Neuronal stem cell (in vitro differentiated cells): ENCODE measurements at regions not wholly inside any gene's neighbourhood (a gene's known extent, or its start where the extent isn't known, plus 50 kb on each side); places are given as distances from the start of the nearest gene placed in this dataset.

Experiments used
- DNase-seq: peaks from one replicate; pipeline ENCODE4 v3.0.0-alpha.2; 2013; ENCODE audit warnings: low spot score
- H2AFZ ChIP-seq: one replicate; pipeline ENCODE4 v1.6.1; 2013; ENCODE audit warnings: mild to moderate bottlenecking, low read length, inconsistent platforms
- H2AK5ac ChIP-seq: 2 replicates; pipeline ENCODE4 v1.6.1; 2013; ENCODE audit warnings: low read depth, mild to moderate bottlenecking, inconsistent platforms, low read length, moderate library complexity, mixed read lengths
- H2BK120ac ChIP-seq: 2 replicates; pipeline ENCODE4 v1.6.1; 2013; ENCODE audit warnings: low read depth, mild to moderate bottlenecking, inconsistent platforms, low read length, moderate library complexity, mixed read lengths
- H2BK12ac ChIP-seq: one replicate; pipeline ENCODE4 v1.6.1; 2013; ENCODE audit warnings: low read length, inconsistent platforms
- H2BK15ac ChIP-seq: 2 replicates; pipeline ENCODE4 v1.6.1; 2013; ENCODE audit warnings: mild to moderate bottlenecking, low read length, inconsistent platforms, mixed read lengths
- H2BK5ac ChIP-seq: one replicate; pipeline ENCODE4 v1.6.1; 2013; ENCODE audit warnings: inconsistent platforms, mild to moderate bottlenecking, low read length, moderate library complexity
- H3K14ac ChIP-seq: one replicate; pipeline ENCODE4 v1.6.1; 2013; ENCODE audit warnings: low read length, inconsistent platforms
- H3K18ac ChIP-seq: 2 replicates; pipeline ENCODE4 v1.6.1; 2013; ENCODE audit warnings: low read length, inconsistent platforms
- H3K23ac ChIP-seq: 2 replicates; pipeline ENCODE4 v1.6.1; 2013; ENCODE audit warnings: low read depth, mild to moderate bottlenecking, mixed read lengths, low read length, inconsistent platforms; ENCODE audit not compliant: poor library complexity
- H3K27ac ChIP-seq: replicated peaks from 3 replicates; pipeline ENCODE4 v1.5.1; 2013; ENCODE audit warnings: low read length, inconsistent platforms
- H3K27me3 ChIP-seq, 3 experiments: 2 replicates each; pipeline ENCODE4 v1.6.1; 2013; ENCODE audit warnings: low read length in 3 of 3, mild to moderate bottlenecking in 2 of 3, inconsistent platforms in 1 of 3, low read depth in 1 of 3, mixed read lengths in 1 of 3, moderate library complexity in 1 of 3; ENCODE audit not compliant: control insufficient read depth in 3 of 3, insufficient read depth in 3 of 3
- H3K36me3 ChIP-seq, 2 donors: replicated peaks in 1 of 2; 2 replicates each; pipeline ENCODE4 v1.6.1; 2013; ENCODE audit warnings: low read length in 2 of 2; ENCODE audit not compliant: control insufficient read depth in 2 of 2, insufficient read depth in 2 of 2
- H3K4ac ChIP-seq: 2 replicates; pipeline ENCODE4 v1.6.1; 2013; ENCODE audit warnings: inconsistent platforms, mild to moderate bottlenecking, low read length, moderate library complexity
- H3K4me1 ChIP-seq, 2 donors: 1 replicate in 1 of 2; 2 replicates in 1 of 2; pipeline ENCODE4 v1.6.1; 2013; ENCODE audit warnings: low read length in 2 of 2, low read depth in 1 of 2; ENCODE audit not compliant: control insufficient read depth in 2 of 2, insufficient read depth in 1 of 2
- H3K4me2 ChIP-seq: one replicate; pipeline ENCODE4 v1.6.1; 2013; ENCODE audit warnings: mild to moderate bottlenecking, low read length, inconsistent platforms; ENCODE audit not compliant: insufficient read depth, poor library complexity, severe bottlenecking
- H3K4me3 ChIP-seq, 2 donors: 2 replicates each; pipeline ENCODE4 v1.5.1; 2013; ENCODE audit warnings: low read length in 2 of 2, mild to moderate bottlenecking in 2 of 2, inconsistent platforms in 1 of 2, moderate library complexity in 1 of 2
- H3K79me1 ChIP-seq: one replicate; pipeline ENCODE4 v1.6.1; 2013; ENCODE audit warnings: low read depth, mild to moderate bottlenecking, inconsistent platforms, low read length, moderate library complexity
- H3K9ac ChIP-seq: one replicate; pipeline ENCODE4 v1.6.1; 2013; ENCODE audit warnings: mild to moderate bottlenecking, low read depth, low read length, inconsistent platforms; ENCODE audit not compliant: poor library complexity
- H3K9me3 ChIP-seq, 2 donors: replicated peaks in 1 of 2; 2 replicates each; pipeline versions ENCODE3 to v1.6.1; 2013; ENCODE audit warnings: low read length in 2 of 2, mild to moderate bottlenecking in 2 of 2, inconsistent platforms in 1 of 2, low read depth in 1 of 2, mixed read lengths in 1 of 2, moderate library complexity in 1 of 2; ENCODE audit not compliant: control insufficient read depth in 2 of 2, insufficient read depth in 1 of 2
- H4K8ac ChIP-seq: one replicate; pipeline ENCODE4 v1.6.1; 2013; ENCODE audit warnings: low read depth, mild to moderate bottlenecking, inconsistent platforms, low read length, moderate library complexity
- H4K91ac ChIP-seq: one replicate; pipeline ENCODE4 v1.6.1; 2013; ENCODE audit warnings: low read length, low read depth, mild to moderate bottlenecking, inconsistent platforms; ENCODE audit not compliant: poor library complexity
- WGBS, 2 donors: extraction: QIAGEN DNeasy Blood & Tissue Kit; methylation state at CpG; one replicate each; pipeline ENCODE4 v1.1.7; 2013; ENCODE audit warnings: missing lambda C conversion rate in 2 of 2, mixed read lengths in 1 of 2; ENCODE audit not compliant: insufficient read length in 2 of 2, insufficient replicate concordance in 1 of 2; ENCODE audit errors: extremely low coverage in 2 of 2; 5-methylcytosine and 5-hydroxymethylcytosine counted together

DNA sequence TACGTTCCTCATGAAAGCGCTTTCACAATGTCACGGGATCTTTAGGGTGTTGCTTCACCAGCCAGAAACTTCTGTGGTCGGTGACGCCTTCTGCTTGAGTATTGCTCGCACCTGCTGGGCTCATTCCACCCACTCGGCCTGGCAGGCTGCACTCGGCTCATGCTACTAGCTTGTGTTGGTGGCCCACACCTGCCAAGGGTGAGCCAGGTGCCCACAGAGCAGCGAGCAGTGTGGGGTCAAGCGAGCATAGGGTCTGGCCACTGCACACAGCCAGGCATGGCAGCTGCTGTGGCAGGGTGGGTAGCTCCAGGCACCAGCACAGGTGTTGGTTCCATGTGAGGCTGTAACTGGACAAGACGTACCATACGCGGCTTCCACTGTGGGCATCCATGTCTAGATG lies 202.9 kb upstream of the CADM2 start:
- peak overlapping the region in 1 of 2 donors; percentile 61 for H3K4me3 ChIP-seq
- no peak overlapping the region for H2BK12ac ChIP-seq
- WGBS, 2 donors, result no CpG with 5 or more reads among the region's 13 CpGs
- peak overlapping the region; percentile 44 for H3K18ac ChIP-seq
- H2AFZ ChIP-seq, result no peak overlapping the region
- H3K23ac ChIP-seq, result peak overlapping the region; percentile 92
- H3K4me1 ChIP-seq, result no peaks in the 10 kb centered on the region
- H3K79me1 ChIP-seq, result no peaks in the 10 kb centered on the region
- H2BK15ac ChIP-seq, result peak overlapping the region; percentile 18
- H3K27me3 ChIP-seq, result no peaks in the 10 kb centered on the region
- H2BK120ac ChIP-seq, result no peak overlapping the region
- no peak for DNase-seq
- no peaks in the 10 kb centered on the region for H3K9me3 ChIP-seq
- peak overlapping the region; percentile 14 for H3K14ac ChIP-seq
- no peaks in the 10 kb centered on the region for H3K36me3 ChIP-seq
- H3K4me2 ChIP-seq, result peak overlapping the region; percentile 3
- H3K27ac ChIP-seq, result no peak overlapping the region
- H2AK5ac ChIP-seq, result peak overlapping the region; percentile 61
- no peak overlapping the region for H3K4ac ChIP-seq
- no peak overlapping the region for H4K91ac ChIP-seq
- no peak overlapping the region for H4K8ac ChIP-seq
- H3K9ac ChIP-seq, result no peak overlapping the region
- H2BK5ac ChIP-seq, result no peak overlapping the region

DNA sequence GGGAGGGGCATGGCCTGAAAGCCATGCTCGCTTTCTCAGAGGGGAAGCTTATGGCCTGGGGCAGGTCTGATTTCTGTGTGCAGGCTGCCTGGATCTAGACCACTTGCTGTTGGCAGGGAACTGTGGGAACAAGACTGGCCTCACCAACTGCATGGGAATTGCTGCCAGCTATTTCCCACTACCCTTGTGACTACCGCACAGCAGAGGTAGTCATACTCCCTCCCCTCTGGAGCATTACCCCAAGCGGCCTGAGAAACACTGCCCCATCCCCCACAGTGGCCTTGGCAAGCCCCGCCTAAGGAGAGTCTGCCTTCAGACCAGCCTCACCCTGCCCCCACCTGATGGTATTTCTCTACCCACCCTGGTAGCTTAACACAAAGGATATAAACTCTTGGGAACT lies 199.4 kb upstream of the CADM2 start:
- H4K91ac ChIP-seq, result no peak overlapping the region
- H2BK120ac ChIP-seq, result no peak overlapping the region
- H2AK5ac ChIP-seq, result no peak overlapping the region
- H3K4ac ChIP-seq, result no peak overlapping the region
- no peak overlapping the region for H2BK5ac ChIP-seq
- no CpG with 5 or more reads among the region's 4 CpGs for WGBS, 2 donors
- no peak overlapping the region for H3K27ac ChIP-seq
- no peaks in the 10 kb centered on the region for H3K27me3 ChIP-seq
- H3K79me1 ChIP-seq, result no peaks in the 10 kb centered on the region
- H3K4me1 ChIP-seq, result no peaks in the 10 kb centered on the region
- H3K9ac ChIP-seq, result no peak overlapping the region
- no peaks in the 10 kb centered on the region for H3K36me3 ChIP-seq
- H2AFZ ChIP-seq, result no peak overlapping the region
- no peak overlapping the region for H2BK15ac ChIP-seq
- H2BK12ac ChIP-seq, result no peak overlapping the region
- no peak overlapping the region for H3K4me3 ChIP-seq
- no peak for DNase-seq
- no peak overlapping the region for H3K4me2 ChIP-seq
- no peaks in the 10 kb centered on the region for H3K9me3 ChIP-seq
- H4K8ac ChIP-seq, result peak overlapping the region; percentile 32
- H3K18ac ChIP-seq, result no peak overlapping the region
- no peak overlapping the region for H3K23ac ChIP-seq
- H3K14ac ChIP-seq, result no peak overlapping the region

DNA sequence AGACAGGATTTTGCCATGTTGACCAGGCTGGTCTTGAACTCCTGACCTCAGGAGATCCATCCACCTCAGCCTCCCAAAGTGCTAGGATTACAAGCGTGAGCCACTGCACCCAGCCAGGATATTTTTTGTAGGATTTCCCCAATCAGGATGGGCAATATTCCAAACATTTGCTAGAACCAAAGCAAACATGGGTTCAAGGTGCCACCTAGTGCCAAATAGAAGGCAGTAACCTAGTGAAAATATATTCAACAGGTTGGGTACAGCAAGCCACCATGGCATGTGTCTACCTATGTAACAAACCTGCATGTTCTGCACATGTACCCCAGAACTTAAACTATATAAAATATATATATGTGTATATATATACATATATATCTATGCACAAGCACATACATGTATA lies 185.9 kb upstream of the CADM2 start:
- Histone ChIP-seq H2AK5ac (no peak overlapping the region), H3K18ac (no peak overlapping the region), H3K23ac (no peak overlapping the region), H2BK12ac (no peak overlapping the region), H3K4me1 (no peaks in the 10 kb centered on the region), H3K9ac (no peak overlapping the region), H2BK120ac (no peak overlapping the region), H2BK5ac (no peak overlapping the region), H3K79me1 (no peaks in the 10 kb centered on the region), H3K4ac (no peak overlapping the region), H3K27me3 (no peaks in the 10 kb centered on the region), H3K4me2 (no peak overlapping the region), H3K36me3 (no peaks in the 10 kb centered on the region), H3K27ac (no peak overlapping the region), H4K8ac (no peak overlapping the region), H3K9me3 (peaks cover 0 to 5% of the 10 kb centered on the region in 2 donors), H3K14ac (no peak overlapping the region), H4K91ac (no peak overlapping the region), H2AFZ (no peak overlapping the region), H3K4me3 (no peak overlapping the region), H2BK15ac (no peak overlapping the region)
- WGBS, 2 donors, result no CpG with 5 or more reads among the region's 1 CpG
- DNase-seq, result no peak

DNA sequence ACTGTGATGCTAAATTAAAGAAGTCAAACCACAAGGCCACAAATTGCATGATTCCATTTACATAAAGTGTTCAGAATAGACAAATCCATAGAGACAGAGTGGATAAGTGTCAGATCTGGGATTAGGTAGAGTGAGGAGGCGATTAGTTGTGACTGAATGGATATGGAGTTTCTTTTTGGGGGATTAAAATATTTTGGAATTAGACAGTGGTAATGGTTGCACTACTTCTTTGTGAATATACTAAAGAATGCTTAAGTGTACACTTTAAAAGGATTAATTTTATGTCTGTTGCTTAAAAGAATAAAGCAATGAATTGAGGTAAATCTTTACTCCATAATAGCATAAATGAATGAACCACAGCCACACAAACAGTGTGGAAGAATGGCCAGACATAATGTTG lies 175.5 kb upstream of the CADM2 start:
- Histone ChIP-seq H3K27ac (no peak overlapping the region), H2BK12ac (no peak overlapping the region), H3K36me3 (no peaks in the 10 kb centered on the region)

More for the DNA sequence above, 175.5 kb upstream of the CADM2 start:
- Histone ChIP-seq H3K23ac (no peak overlapping the region), H4K8ac (no peak overlapping the region), H2BK15ac (no peak overlapping the region), H3K9me3 (no peaks in the 10 kb centered on the region), H2BK120ac (no peak overlapping the region), H3K4me2 (no peak overlapping the region), H3K18ac (no peak overlapping the region), H2AFZ (no peak overlapping the region), H3K4me1 (no peaks in the 10 kb centered on the region), H3K4me3 (no peak overlapping the region), H2AK5ac (no peak overlapping the region), H3K14ac (no peak overlapping the region), H3K27me3 (no peaks in the 10 kb centered on the region), H4K91ac (no peak overlapping the region), H3K4ac (no peak overlapping the region), H2BK5ac (no peak overlapping the region), H3K79me1 (no peaks in the 10 kb centered on the region), H3K9ac (no peak overlapping the region)
- DNase-seq, result no peak
- 100% methylated on average over 1 of the region's 1 CpG; no CpG with 5 or more reads in 1 of the 2 donors for whole genome bisulfite sequencing, 2 donors
